ENCODE measurements at regions not wholly inside any gene's neighbourhood (a gene's known extent, or its start where the extent isn't known, plus 50 kb on each side); places are given as distances from the start of the nearest gene placed in this dataset.
"Not testable (repeated sequence)": the region's sequence is repeated elsewhere in the genome, so short reads cannot be mapped to it uniquely, and the experiment has no call there.

- no peak for DNase-seq (ENCODE audit: low read depth in 1 of 2, low spot score in 1 of 2)
Measured at GRCh38 chr2:207216457-207216856, 50.7 kb upstream of the KLF7 start.

DNA sequence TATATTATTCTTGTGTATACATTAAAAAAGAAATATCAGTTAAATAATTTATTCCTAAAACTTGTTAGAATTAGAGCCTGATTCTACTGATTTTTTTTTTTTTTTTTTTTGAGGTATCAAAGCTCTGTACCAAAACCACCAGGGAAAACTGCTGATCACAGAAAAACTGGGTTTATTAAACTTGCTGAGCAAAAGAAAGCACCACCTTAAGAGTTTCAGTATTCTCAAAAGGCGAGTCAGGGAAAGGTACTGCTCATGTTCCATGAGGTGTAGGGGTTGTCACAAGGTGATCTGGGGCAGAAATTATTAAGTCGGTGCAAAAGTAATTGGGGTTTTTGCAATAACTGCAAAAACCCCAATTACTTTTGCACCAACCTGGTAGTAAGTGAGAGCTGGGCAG lies 51.7 kb upstream of the KLF7 start:
- DNase-seq (ENCODE audit: low read depth in 1 of 2, low spot score in 1 of 2): no peak

DNA sequence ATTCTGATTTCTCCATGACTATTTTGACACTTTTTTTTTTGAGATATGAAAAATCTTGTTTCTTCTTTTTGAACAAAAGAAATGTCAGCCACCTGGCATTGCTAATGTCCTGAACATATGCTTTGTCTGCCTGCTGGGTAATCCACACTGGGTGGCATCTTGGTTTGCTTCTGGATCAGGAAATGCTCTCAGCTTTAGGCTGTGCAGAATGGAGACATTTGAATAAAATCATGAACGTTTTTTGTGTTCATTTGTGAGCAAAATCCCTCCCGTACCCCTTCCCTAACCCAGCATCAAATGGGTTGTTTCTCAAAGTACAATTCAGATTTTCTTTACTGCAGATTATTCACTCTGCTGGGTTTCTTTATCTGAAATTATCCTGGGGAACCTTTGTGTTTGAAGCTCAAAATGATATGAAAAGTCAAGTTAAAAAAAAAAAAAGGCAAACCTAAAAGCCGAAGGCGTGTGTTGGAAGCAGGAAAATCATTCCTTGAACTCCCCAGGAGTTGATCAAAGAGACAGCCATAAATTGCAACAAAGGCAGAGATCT lies 53.4 kb upstream of the KLF7 start:
- DNase-seq (ENCODE audit: low read depth in 1 of 2, low spot score in 1 of 2): no peak

GRCh38 chr2:207219676-207220501 lies 54.1 kb upstream of the KLF7 start:
- no peak for DNase-seq (ENCODE audit: low read depth in 1 of 2, low spot score in 1 of 2)

- DNase-seq (ENCODE audit: low read depth in 1 of 2, low spot score in 1 of 2): no peak
Measured at GRCh38 chr2:207221731-207222130, 56.0 kb upstream of the KLF7 start.

DNA sequence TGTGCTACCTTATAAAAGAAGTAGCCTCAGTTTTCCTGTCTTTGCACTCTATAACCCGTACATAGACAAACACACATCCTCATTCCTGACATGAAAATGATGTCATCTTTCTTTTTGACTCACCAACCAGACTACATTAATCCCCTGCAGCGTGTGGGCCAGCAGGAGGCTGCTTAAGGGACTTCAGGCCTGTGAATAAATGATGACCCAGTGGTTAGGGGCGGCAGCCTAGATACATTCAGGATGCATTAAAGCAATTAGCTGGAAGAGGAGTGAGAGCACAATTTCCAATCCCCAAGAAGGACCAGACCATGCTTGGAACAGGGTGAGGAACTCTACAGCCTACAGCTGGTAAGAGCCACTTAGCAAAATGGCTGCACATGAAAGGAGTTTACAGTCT lies 57.3 kb upstream of the KLF7 start:
- DNase-seq (ENCODE audit: low read depth in 1 of 2, low spot score in 1 of 2): no peak

- no peak for DNase-seq (ENCODE audit: low read depth in 1 of 2, low spot score in 1 of 2)
Measured at GRCh38 chr2:207224381-207224780, 58.6 kb upstream of the KLF7 start.

GRCh38 chr2:207224791-207225482 lies 59.2 kb upstream of the KLF7 start:
- DNase-seq (ENCODE audit: low read depth in 1 of 2, low spot score in 1 of 2): peak in 1 of 2 donors; percentile 8

DNA sequence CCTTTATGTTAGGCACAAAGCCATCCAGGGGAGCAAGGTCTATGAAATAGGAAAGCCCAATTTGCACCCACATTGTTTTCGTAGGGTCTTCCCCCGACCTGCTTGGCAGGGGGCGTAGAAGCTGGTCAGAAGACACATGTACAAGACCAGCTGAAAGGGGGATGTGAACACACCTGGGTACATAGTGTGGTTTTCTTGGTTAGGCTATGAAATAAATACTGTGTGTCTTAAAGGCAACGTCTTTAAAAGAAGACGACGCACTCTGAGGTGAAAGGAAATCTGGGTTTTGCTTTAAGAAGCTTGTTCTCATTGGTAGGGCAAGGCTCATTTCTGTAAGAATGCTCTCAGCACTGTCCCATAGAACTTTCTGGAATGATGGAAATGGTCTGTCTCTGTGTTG lies 60.0 kb upstream of the KLF7 start:
- no peak for DNase-seq (ENCODE audit: low read depth in 1 of 2, low spot score in 1 of 2)

- DNase-seq (ENCODE audit: low read depth in 1 of 2, low spot score in 1 of 2): no peak
Measured at GRCh38 chr2:207226243-207226642, 60.5 kb upstream of the KLF7 start.

DNA sequence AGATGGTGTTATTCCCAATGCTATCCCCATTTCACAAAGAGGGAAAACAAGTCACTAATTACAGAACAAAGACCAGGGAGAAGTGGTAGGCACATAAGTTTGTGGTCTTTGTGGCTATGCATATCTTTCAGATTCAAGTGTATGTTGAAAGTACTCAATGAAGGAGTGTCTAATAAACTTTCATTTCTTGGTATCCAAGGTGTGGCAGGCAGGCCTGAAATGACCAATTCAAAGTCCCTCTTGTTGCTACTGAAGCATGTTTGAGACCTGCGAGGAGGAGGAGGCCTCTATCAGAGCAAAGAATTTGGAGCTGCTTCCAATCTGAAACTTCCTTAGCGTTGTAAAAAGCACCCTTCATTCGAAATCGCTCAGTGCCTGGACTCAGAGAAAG lies 60.9 kb upstream of the KLF7 start:
- no peak for DNase-seq (ENCODE audit: low read depth in 1 of 2, low spot score in 1 of 2)

DNA sequence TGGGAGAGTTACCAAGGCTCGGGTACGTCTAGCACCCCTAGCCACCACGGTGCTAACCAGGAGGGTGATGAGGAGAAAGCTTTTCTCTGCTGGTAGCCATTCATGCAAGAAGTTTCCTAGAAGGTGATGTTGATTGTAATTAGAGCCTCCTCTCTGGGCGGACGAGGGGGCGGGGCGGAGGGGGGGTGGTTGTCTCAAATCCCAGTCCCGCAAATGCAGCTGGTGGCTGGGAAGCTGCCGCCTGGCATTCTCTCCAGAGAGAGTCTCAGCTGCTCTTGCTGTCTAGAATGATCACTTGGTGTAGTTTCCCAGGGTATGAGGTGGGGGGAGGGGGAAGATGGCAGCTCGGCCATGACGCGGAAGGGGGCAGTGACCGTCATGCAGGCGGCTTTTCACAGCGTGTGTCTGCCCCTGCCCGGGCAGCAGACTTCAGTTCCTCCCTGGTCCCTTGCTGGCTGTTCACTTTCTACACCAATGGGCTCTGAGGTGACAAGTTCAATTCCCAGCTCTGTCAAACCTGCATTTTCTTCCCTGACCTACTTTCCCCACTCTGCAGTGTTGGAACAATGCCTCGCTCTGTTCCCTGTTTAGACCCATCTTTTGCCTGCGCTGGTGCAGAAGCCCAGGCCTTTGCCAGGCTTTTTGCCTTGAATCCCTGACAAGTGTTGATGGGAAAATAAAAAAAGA lies 61.5 kb upstream of the KLF7 start:
- DNase-seq (ENCODE audit: low read depth in 1 of 2, low spot score in 1 of 2): no peak

DNA sequence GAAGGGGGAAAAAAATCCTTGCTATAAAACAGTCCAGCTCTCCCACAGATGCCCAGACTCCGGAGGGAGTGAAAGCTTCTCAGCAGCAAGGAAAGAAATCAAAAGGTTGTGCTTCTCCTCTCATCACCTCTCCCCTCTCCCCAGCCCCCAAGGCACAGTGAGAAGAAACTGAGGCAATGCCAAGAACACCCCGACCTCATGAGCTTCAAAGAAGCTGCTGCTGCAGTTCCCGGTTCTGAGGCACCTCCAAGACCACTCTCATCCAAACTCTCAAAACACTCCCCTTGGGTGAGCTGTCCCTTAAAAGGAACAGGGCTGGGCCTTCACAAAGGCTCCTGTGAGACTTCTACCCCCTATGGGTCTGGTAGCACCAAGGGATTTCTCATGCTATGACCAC lies 62.0 kb upstream of the KLF7 start:
- DNase-seq (ENCODE audit: low read depth in 1 of 2, low spot score in 1 of 2): no peak

- DNase-seq (ENCODE audit: low read depth in 1 of 2, low spot score in 1 of 2): no peak
Measured at GRCh38 chr2:207228402-207228801, 62.7 kb upstream of the KLF7 start.

- no peak for DNase-seq (ENCODE audit: low read depth in 1 of 2, low spot score in 1 of 2)
Measured at GRCh38 chr2:207229161-207229560, 63.4 kb upstream of the KLF7 start.

- DNase-seq (ENCODE audit: low read depth in 1 of 2, low spot score in 1 of 2): no peak
Measured at GRCh38 chr2:207230261-207231105, 64.7 kb upstream of the KLF7 start.

- no peak for DNase-seq (ENCODE audit: low read depth in 1 of 2, low spot score in 1 of 2)
Measured at GRCh38 chr2:207231106-207231865, 65.5 kb upstream of the KLF7 start.

DNA sequence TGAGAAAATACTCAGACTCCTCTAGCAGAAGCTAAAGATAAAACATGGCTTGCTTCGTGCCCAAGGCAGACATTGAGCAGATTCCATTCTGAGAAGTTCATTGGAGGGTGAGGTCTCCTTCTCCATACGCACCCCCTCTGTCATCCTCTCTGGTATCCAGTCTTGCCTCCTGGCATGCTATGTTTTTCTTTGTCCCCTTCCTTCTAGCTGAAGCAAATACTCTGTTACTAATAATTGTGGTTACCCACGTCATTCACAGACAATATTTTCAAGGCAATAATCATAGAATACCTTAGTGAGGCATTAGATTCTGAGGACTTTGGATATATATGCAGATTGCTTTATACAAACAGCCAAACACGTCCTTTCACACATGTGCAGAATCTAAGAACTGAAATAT lies 66.2 kb upstream of the KLF7 start:
- DNase-seq (ENCODE audit: low read depth in 1 of 2, low spot score in 1 of 2): no peak

DNA sequence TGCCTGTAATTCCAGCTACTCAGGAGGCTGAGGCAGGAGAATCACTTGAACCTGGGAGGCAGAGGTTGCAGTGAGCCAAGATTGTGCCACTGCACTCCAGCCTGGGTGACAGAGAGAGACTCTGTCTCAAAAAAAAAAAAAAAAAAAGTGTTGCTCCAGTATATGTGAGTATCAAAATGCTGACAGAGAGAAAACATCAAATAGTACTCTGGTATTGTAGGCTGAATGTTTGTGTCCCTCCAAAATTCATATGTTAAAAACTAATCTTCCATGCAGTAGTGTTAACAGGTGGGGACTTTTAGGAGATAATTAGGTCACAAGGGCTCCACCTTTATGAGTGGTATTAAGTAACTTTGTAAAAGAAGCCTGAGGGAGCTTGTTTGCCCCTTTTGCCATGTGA lies 67.4 kb upstream of the KLF7 start:
- not testable (repeated sequence) for DNase-seq (ENCODE audit: low read depth in 1 of 2, low spot score in 1 of 2)

GRCh38 chr2:207233731-207234130 lies 68.0 kb upstream of the KLF7 start:
- no peak for DNase-seq (ENCODE audit: low read depth in 1 of 2, low spot score in 1 of 2)
